ENCODE measurements at regions not wholly inside any gene's neighbourhood (a gene's known extent, or its start where the extent isn't known, plus 50 kb on each side); places are given as distances from the start of the nearest gene placed in this dataset.

DNA sequence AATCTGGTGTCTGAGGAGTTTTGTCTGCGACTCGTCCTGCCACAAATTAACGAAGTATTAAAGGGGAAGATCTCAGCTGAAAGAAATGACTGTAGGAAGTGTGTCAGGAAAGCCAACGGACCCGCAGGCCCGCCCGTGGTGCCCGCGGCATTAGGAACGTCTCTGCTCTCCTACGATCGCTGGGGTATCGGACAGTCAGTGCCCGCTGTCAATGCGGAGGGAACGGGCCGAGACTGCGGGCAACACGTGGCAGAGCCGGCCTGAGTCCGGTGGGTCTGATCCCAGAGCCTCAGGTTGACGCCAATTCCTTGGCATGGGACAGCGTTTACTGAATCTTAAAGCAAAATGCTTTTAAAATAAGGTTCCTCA is 128.7 kb downstream of the KBTBD2 start:
- TF ChIP-seq, protein P1, sequence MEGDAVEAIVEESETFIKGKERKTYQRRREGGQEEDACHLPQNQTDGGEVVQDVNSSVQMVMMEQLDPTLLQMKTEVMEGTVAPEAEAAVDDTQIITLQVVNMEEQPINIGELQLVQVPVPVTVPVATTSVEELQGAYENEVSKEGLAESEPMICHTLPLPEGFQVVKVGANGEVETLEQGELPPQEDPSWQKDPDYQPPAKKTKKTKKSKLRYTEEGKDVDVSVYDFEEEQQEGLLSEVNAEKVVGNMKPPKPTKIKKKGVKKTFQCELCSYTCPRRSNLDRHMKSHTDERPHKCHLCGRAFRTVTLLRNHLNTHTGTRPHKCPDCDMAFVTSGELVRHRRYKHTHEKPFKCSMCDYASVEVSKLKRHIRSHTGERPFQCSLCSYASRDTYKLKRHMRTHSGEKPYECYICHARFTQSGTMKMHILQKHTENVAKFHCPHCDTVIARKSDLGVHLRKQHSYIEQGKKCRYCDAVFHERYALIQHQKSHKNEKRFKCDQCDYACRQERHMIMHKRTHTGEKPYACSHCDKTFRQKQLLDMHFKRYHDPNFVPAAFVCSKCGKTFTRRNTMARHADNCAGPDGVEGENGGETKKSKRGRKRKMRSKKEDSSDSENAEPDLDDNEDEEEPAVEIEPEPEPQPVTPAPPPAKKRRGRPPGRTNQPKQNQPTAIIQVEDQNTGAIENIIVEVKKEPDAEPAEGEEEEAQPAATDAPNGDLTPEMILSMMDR (IDR thresholded peaks at IDR 0.05; ENCODE audit: low read length) = no peak
- no peak for TF ChIP-seq EZH2 (IDR thresholded peaks at IDR 0.05; ENCODE audit: borderline replicate concordance, low read length)
